GOT3 (cell line): ENCODE measurements at regions not wholly inside any gene's neighbourhood (a gene's known extent, or its start where the extent isn't known, plus 50 kb on each side); places are given as distances from the start of the nearest gene placed in this dataset.
"Not testable (repeated sequence)": the region's sequence is repeated elsewhere in the genome, so short reads cannot be mapped to it uniquely, and the experiment has no call there.

Source experiments
- DNase-seq: peaks from one replicate; lab custom pipeline; 2025; ENCODE audit warnings: mixed read lengths; lab: John Stamatoyannopoulos, UW

DNA sequence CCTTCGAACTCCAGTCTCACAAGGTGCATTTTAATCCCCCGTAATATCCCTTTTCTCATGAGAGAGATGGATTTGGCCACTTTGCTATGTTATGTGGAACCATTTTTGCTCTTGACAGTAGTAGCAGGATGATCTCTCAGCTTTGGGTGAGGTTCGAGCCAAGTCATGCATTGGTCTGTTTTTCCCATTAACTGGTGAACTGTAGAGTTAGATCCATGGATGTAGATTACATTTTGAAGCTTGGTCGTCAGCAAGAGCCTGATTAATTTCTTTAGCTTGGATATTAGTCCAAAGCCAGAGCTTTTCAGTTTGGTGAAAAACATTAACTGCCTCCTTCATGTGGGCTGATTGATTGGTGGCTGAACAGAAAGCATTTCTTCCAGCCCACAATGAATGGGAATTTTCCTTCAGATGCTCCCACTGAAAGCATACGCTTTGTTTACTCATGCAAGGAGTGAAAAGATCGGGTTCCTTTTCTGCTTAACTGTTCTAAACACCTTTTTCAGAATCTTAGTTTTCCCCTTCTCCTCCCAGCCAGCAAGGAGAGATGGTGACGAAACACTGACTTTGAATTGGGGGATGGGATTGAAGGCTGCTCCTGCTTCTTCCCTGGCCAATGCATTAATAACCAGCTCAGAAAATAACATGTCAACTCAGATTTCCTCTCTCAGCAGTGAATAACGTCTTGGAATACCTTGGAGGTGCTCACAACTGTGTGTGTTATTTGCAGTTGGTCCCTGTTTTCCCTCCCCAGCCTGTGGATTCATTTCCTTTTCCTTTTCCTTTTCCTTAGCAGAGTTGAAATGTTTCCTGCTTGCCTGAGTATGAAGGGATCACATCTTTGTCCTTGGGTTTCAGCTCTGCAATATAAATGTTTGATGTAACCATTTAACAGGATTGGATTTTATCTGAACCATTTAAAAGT lies 351.8 kb upstream of the FZD8 start:
- DNase-seq: no peak

DNA sequence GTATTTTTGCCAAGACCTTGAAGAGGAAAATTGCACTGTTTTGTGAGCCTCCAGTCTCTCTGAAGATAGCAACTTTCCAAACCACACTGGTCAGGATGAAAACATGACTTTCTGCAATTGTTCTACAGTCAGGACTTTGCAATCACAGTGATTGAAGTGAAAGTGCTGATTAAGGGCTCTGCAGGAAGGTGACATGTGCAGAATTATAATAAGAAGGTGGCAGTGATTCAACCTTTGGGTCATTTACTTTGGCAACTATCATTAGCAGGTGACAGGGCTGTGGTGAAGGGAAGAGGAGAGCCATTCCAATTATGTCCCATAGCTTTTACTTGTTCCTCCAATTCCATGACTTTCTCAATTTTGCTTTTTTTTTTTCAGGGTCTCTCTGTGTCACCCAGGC lies 350.0 kb upstream of the FZD8 start:
- no peak for DNase-seq

DNA sequence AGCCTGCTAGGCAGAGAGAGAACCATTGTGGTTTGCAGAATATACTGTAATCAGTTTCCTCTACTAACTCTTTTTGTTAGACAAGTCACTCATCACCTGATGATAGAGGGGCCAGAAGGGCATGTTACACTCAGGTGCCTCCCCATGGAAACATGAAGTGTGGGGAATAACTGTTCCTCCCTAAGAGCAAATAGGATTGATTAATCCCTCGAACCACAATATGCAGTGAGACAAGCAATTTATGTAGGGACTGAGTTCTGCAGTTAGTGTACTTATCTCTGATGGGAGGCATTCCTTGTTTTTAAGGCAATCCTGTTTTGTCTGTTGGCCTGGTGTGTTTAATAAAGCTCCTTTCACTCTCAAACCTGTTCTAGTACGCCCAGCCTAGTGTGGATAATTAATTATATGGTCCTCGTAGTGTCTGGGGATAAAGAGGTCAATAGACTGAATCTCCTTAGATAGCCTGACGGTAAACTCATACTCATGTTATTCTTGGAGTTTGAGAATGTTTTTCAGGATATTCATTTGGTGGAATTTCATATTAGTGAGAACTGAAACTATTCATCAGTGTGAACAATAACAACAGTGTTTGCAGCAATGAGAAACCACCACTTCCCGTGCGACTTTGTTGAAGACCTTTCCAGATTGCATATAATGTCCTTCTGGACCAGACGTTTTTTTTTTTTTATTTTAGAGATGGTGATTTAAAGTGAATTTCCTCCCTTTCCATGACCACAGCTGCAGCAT lies 344.8 kb upstream of the FZD8 start:
- no peak for DNase-seq

DNA sequence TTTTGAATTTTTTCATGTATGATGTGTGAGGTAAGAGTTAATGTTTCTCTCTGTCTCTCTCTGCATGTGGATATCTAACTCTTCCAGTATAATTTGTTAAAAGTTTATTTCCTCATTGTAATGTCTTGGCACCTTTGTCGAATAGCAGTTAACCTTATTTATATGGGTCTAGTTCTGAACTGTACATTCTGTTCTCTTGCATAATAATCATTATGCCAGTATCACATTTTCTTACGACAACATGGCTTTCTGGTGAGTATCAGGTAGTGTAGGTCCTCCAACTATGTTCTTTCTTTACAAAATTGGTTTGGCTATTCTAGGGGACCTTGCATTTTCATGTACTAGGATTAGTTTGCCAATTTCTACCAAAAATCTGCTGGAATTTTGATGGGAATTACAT lies 337.0 kb upstream of the FZD8 start:
- no peak for DNase-seq

DNA sequence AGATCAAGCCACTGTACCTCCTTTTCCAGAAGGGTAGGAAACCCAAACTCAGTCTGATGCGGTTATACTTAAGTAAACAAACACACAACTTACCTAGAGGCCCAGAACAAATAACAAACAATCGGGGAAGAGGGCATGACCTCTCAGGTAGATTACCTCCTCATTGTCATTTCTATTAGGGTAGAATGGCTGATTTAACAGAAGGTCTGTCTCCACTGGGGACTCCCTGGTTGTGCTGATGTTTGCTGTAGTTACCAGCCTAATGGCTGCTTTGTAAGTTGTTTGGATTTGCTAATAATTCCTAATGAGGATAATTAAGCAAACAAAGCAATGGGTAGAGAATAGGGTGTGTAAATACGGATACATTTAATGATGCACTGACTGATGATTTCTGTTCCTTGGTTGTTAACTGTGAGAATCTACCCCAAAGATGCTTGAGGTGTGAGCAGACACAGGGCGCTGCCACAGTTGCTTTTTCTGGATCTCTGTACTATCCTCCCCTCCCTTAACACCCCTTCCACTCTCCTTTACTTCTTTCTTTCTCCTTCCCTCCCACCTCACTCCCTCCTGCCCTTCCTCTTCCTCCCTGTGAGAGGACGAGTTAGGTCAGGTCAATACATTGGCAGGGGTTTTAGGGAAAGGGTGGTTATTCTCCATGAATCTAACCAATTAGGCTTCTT lies 332.0 kb upstream of the FZD8 start:
- not testable (repeated sequence) for DNase-seq

DNA sequence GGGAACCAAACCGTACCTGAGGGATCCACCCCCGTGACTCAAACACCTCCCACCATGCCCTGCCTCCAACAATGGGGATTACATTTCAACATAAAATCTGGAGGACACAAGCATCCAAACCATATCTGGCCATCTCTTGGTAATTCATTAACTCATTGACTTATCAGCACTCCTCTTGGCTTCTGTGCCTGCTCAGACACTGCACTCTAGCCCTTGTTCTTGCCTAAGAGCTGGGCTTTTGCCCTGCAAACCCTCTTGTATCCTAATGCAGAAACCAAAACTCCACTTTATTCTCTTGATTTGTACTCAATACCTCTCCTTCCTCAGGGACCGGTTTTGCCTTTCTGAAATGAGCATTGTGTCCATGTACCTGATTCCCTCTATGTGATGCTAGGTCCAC lies 330.2 kb upstream of the FZD8 start:
- no peak for DNase-seq

DNA sequence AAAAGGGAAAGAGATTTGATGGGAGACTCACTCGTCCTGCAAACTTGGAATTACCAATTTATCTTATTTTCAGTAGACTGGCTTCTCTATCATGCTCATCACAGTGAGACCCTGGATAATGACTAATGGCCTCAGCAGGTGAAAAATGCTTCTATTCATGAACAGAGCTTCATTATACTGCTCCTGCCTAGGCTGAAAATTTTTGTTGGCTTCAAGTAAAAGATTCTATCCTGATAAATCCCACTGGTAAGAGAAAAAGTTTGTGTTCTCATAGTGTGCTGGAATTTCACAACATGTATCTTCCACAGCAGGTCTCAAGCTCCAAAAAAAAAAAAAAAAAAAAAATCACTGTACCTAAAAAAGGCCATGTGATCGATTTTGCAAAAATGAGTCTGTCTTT lies 329.3 kb upstream of the FZD8 start:
- no peak for DNase-seq

DNA sequence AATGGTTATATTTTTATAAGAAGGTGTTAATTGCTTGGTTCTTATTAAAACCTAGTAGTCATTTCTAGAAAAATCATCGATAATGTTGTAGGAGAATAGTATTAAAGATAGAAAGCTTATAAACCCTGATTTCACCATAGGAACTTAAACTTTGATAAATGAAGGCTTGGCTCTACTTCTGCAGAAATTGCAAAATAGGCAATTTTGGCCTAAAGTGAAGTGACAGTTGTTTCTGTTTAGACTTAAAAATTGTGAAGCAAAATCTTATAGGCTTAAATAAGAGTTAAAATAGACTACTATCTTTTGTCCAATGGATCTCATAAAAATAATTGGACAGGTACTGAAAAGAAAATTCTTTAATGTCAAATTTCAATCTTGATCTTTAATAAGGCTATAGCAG lies 321.6 kb upstream of the FZD8 start:
- DNase-seq: no peak

DNA sequence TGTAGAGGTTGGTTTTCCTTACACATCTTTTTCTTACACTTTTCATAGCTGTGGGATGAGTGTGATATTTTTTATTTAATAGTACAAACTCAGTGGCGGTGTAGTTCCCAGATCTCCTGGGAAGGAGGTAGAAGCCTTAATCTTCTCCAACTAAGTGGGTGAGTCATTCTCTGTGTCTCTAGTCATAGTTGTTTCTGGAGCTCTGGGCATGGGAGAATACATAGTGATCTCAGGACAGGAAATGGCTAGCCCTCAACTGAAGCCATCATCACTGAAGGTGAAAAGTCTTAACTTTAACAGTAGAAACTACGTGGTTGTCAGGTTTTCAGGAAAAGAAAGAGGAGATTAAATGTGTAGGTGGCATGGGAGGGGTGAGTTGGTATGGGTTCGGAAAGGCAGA lies 319.4 kb upstream of the FZD8 start:
- no peak for DNase-seq

DNA sequence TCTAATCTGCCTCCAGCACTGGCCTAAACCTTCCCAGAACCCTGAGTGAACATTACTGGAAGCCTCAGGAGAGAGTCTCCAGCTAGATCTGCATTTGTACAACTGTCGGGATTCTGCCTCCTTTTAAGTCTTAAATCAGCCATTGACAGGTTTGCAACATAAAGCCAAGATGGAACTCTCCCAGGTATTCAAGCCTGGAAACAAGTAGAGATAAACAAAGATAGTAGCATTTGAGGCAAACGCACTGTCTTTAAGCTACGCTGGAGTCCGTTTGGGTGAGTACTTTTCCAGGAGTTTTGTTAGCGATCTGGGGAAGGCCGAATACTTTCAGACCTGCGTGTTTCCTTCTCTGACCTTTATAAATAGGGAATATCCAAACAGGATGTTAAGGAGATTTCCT lies 317.2 kb upstream of the FZD8 start:
- DNase-seq: no peak

DNA sequence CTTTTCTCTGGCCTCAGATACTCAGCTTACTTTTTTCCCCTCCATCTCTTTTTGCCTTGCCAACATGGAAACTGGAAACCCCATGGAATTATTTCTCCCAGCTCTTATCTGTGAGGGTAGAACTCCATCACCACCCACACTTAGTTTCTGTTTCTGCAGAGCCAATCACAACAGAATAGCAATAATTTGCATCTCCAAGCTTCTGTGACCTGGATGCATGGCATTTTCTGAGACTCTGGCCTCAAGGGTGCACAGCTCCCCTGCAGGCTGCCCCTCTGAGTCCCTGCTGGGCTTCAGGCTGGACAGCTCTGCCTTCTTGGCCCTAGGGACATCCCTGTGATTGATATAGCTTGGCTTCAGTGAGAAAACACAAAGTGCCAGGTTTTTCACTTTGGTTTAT lies 316.5 kb upstream of the FZD8 start:
- not testable (repeated sequence) for DNase-seq

DNA sequence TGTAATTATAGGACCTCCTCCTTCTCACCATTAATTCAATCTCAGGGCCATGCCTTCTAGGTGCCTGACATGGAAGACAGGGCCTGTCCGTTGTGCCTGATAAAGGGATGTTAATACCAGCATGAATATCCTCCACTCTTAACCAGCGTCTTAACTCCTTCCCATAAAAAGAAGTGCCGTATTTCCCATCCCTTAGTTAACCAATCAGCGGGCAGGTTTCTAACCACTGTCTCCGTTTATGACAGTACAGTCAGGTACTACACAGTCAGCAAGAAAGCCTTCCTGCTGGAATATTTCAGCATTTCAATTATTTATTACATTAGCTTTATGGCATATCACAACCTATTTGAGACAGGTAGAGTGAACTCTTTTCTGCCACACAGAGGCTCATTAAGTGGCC lies 308.6 kb upstream of the FZD8 start:
- no peak for DNase-seq

DNA sequence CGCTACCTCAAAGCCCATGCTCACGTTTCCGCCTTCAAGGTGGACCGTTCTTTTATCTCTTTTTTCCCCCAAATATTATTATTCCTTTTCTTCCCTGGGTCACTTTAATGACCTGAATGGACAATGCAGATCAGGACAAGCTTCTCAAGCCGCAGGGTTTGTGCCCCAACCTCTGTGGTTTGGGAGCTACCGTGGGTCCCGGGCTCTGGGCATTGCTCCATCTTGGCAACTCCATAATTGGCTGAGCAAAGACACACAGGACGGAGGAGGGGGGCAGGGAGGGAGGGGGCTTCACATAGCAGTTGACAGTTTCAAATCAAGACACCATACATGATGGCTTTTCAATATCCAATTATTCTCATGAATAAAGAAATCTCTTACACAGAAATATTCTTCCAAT lies 308.1 kb upstream of the FZD8 start:
- DNase-seq: no peak

DNA sequence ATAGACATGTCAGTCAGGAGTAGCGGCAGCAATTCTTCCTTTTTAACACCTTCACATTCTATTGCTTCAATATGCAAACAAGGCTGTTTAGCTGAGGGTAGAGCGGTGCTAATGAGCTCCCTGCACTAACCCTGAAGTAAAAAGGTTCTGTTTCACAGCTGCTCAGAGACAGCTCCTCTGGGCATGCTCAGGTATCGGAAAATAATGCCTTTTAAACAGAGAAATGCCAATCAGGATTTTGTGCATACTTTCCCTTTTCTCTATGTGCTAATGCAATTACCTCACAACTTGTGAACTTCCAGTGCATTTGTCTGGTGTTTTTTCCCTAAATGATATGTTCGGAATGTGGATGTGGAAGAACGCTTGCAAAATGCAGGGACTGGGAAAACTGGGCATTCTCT lies 307.7 kb upstream of the FZD8 start:
- DNase-seq: no peak

DNA sequence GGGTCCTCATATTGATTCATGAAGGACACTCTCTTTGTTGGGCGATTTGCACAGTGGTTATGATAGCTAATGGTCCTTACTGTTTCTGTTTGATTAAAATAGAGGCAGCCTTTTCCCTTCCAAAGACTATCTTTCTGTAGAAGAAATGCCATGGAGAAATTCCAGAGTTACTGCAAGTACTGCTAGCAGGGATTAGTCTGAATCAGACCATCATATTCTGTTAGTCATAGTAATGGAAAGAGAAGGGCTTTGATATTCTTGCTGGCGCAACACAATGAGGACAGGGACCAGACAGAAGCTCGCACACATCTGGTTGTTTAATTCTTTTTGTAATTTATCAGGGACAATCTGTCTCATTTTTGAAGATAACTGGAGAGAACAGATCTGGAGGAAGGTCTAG lies 304.5 kb upstream of the FZD8 start:
- no peak for DNase-seq

DNA sequence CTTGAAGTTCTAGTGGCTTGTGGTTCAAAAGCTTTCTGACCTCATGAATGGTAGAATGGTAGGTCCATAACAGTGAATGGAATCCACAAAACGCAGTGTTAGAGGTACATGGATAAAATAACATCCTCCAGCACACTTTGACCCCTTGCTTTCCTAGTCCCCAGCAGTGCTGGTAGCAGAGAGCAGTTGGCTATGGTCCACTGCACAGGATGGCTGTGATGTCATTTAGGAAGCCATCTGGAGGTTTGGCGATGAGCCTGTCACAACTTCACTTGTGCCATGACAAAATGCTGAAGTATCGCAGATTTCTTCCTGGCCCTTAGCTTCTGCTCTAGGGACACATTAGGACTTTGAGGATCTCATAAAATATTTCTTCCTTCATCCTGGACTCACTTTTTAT lies 300.0 kb upstream of the FZD8 start:
- DNase-seq: no peak

DNA sequence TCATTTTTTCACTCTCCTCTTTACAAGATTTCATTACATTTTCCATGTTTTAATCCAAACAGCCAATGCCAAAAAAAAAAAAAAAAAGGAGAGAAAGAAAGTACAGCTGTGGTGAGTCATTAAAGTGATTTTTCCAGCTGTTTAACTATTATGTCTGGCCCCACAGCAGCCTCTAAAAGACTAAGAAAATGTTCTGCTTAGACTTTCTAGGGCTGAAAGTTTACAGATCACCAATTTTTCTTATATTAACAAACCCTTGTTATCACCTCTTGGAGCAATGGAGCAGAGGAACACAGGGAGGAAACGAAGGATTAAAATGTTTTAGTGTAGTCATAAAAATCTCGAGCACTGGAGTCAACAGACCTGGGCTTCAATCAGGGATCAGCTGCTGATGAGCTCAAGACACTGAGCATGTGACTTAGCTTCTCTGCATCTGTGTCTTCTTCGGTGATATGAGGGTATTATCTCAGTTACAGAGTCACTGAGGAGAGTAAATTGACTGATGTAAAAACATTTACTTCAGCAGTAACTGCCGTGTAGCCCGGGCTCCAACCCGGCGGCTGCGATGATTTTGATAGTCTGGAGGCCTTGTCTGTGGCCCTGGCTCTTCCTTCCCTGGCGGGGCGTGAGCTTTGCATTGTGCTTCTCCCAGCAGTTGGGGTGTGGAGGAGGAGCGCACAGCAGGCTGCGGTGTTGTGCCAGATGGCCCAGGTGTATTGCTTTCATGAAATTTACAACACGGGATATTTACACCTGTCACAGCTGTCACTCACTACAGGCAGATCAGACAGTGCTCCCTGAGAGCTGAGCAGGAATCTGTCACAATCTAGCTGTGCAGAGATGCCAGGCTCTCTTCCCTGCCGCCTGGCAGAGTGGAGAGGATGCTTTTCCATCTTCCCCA lies 298.3 kb upstream of the FZD8 start:
- DNase-seq: no peak

DNA sequence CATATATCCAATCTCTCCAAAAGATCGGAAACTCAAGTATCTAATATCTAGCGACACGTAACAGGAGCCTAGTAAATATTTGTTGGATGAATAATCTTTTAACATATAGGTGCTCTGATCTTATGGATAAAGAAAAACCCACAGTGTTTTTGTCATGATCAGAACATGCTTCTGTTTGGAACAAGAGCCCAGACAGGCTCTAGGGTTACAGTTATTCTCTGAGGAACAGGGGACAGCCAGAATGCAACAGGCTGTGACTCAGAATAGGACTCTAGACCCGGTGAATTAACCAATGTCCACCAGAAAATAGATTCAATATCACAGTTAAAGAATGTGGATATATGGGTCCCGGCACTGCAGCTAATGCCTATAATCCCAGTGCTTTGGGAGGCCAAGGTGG lies 296.1 kb upstream of the FZD8 start:
- no peak for DNase-seq

DNA sequence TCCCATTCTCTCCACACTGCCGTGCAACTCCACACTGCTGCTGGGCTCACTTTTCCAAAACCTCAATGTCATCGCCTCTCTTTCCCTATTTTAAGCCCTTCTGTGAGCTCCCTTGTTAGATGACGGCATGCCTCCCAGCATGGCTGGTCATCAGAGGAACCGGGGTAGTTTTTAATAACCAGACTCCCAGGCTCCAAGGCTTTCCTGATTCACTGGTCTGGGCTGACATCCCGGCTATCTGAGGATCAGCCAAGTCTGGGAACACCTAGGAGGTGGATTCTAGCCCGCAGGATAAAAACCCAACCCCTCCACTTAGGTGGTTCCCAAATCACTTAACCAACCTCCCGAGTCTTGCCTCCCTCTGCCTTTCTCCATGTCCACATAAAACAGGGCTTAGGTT lies 295.4 kb upstream of the FZD8 start:
- DNase-seq: no peak

DNA sequence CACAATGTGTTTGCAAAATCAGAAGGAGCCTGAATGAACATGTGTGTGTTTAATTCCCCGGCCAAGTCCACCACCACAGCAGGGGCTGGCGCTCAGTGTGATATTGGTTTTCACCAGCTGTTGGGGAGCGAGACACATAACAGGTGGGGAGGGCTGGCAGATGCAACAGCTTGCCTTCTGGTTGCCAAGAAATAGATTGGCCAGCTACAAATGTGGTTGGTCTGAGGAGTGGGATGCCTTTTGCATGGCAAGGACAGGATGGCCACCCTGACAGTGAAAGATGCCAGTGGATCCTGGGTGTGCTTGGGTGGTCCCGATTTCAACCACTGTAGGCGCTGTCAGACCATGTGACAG lies 292.5 kb upstream of the FZD8 start:
- DNase-seq: no peak

DNA sequence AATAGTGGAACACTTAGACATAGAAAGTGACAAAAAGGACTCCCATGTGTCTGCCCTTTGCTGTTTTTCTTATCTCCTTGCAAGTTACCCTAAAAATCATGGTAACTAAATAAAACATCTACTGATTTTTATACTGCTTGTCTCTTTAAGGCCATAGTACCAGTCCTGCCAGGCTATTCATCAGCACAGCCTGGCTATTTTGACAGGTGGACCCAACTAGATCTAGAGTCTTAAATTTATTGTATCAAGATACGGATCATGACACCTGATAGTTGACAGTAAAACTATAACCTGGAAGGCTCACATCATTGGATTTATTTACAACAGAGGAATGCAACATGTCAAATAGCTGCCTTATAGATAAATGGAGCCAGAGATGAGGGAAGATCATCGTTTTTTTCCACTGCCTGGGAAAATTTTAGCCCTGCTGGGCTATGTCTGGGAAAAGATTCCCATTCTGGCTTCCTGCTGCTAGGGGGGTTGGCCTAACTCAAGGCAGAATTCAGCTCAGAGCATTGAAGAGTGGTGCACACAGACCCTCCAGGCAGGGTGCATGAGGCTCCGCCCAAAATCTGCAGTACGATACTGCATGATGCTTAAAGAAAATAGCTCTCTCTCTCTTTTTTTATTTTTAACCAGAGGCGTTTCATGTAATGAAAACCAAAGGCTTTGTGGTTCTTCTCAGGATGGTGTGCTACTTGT lies 292.0 kb upstream of the FZD8 start:
- no peak for DNase-seq
